Hematopoietic multipotent progenitor cell (in vitro differentiated cells): ENCODE measurements at regions not wholly inside any gene's neighbourhood (a gene's known extent, or its start where the extent isn't known, plus 50 kb on each side); places are given as distances from the start of the nearest gene placed in this dataset.
A peak's percentile ranks its signal among the peaks of the same experiment; 100 is the strongest.
"Not testable (repeated sequence)": the region's sequence is repeated elsewhere in the genome, so short reads cannot be mapped to it uniquely, and the experiment has no call there.

ENCODE experiments used
- DNase-seq, 3 donors: peaks; one replicate each; pipeline ENCODE4 v3.0.0-alpha.2; 2011 to 2015; ENCODE audit warnings: low read depth in 2 of 3, low spot score in 2 of 3

GRCh38 chr4:69013933-69014332 lies 62.3 kb upstream of the UGT2A3 start:
- DNase-seq: not testable (repeated sequence)

GRCh38 chr4:69017986-69018385 lies 66.4 kb upstream of the UGT2A3 start:
- DNase-seq: not testable (repeated sequence)

- DNase-seq: not testable (repeated sequence)
These were observed 68.2 kb upstream of the UGT2A3 start for GRCh38 chr4:69019538-69020461.

GRCh38 chr4:69020462-69020807 lies 68.8 kb upstream of the UGT2A3 start:
- not testable (repeated sequence) for DNase-seq

DNA sequence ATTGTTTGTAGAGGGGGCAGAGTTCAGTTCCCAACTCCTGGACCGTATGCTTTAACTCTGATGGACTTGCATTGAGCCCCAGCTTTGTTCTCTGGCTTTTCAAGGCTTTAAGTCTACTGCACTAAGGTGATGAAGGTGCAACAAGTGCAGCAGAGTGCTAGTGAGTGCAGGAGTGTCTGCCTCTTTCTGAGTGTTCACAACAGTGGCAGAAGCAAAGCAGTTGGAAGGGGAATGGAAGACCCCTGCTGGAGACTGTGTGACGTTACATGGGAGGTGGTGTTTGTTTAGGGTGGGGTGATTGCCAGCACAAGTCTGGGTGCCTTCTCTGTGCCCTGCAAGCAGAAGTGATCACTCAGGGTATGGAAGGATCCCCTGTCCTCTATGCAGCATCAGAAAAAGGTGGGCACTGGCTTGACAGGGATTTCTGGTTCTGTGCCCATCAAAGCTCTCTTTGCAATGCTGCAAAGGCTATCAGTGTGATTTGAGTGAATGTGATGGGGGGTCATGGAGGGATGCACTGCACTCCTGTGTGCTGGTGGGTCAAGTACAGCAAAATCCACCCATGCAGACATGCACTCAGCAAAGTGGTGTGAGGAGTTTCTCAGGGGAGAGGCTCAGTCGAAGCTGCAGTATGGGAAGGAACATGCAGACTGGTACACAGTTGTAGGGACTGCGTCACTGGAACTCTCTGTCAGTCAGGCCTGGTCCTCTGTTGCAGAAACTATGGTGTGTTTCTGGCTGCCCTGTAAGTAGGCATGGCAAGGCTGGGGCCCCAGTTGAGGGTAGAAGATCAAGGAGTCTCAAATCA lies 70.9 kb upstream of the UGT2B7 start:
- DNase-seq: peak in 1 of 3 donors; percentile 3

DNA sequence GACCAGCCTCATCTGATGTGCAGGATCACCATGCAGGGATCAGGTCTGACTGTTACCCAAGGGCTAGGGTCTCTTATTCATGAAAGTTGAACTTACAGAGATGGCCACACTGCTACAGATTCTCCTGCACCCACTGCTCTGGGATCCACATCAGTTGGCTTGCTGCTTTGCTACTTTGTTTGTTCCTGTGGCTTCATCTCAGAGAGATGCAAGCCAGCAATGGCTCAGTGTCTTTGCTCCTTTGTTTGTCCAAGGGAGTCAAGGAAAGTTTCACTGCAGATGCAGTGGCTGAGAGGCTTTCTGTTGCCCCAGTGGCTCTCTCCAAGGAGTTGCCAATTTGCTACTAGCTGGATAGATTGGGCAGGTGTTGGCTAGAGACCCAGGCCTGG lies 70.3 kb upstream of the UGT2B7 start:
- no peak for DNase-seq

DNA sequence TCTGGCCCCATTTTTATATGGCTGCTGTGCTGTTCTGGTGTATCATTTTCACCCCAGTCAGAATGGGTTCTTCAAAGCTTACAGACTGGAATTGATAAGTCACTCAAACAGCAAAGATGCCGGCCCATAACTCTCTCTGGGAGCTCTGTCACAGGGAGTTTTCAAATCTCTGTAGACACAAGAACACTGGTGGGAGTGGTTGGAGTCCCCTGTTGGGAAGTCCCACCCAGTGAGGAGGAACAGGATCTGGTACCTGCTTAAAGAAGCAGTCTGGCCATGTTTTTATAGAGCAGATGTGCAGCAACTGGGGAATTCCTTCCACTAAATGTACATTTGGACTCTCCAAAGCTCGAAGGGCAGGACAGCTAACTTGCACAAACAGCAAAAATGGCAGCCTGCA lies 69.3 kb upstream of the UGT2B7 start:
- no peak for DNase-seq

GRCh38 chr4:69030326-69030725 lies 65.9 kb upstream of the UGT2B7 start:
- no peak for DNase-seq

DNA sequence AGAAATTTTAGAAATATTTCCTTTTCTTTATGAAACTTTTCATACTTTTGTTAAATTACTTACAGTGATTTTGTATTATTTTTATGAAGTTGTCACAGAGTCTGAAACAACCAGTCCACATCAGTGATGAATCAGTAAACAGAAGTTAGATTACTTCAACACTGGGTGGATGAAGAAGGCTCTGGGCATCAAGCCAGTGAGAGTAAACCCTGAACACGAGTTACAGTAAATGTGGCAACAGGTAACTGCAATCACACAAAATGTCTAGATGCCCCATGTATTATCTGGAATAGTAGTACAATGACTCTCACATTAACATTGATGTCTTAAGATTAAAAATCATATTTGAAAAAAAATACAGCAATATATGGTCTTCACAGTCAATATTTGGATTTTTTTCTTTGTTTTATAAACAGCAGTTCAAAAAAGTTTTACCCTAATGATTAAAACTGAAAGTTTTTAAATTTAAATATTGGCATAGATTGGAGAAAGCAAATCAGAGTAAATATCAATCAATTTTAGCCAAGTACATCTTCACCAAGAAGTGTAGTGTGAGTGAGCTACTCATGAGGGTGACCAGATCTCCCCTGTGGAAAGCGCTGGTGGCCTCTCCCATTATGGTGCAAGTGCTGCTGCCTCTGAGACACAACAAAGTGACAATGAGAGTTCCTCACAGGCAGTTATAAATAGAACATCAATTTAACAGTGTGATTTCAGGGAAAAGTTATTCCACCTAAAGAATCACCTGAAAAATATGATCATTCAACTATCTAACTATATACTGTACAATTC lies 63.2 kb upstream of the UGT2B7 start:
- DNase-seq: no peak

GRCh38 chr4:69034315-69034740 lies 61.9 kb upstream of the UGT2B7 start:
- not testable (repeated sequence) for DNase-seq

DNA sequence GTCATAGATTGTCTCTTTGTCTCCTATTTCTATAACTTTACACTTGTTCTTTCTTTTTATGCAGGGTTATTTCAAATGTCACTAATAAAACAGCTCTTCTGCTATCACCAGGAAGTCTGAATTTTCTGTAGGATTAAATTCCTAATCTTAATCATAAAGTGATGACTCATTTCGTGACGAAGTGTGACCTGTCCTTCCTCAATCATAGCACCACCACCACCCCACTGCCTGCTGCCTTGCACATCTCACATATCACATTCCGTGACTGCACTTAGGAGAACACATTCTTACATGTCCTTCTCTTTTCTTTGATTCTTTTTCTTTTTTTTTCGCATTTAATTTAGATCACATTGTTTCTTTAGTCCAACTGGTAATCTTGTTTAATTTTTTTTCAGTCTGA lies 57.7 kb upstream of the UGT2B7 start:
- no peak for DNase-seq

GRCh38 chr4:69039071-69039470 lies 57.2 kb upstream of the UGT2B7 start:
- no peak for DNase-seq

GRCh38 chr4:69044247-69044646 lies 52.0 kb upstream of the UGT2B7 start:
- DNase-seq: no peak
